ENCODE measurements at regions not wholly inside any gene's neighbourhood (a gene's known extent, or its start where the extent isn't known, plus 50 kb on each side); places are given as distances from the start of the nearest gene placed in this dataset.

DNA sequence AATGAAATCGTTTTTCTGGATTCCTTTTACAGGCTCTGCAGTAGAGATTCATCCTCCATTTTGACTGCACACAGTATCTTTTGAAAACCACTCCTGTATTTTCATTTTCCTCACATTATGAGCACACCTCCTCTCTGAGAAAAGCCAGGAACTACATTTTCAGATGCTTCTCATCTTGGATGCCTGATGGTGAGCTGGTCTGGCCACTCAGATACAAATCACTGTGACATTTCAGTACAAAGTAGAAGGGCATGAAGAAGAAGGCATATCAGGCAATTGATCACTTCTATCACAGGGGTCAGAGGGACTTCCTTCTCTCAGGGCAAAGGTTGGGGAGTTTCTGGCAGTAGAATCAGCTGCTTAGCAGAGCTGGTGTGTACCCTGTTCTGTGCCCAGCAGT lies 192.0 kb upstream of the POM121L12 start:
- TF ChIP-seq, protein P1, sequence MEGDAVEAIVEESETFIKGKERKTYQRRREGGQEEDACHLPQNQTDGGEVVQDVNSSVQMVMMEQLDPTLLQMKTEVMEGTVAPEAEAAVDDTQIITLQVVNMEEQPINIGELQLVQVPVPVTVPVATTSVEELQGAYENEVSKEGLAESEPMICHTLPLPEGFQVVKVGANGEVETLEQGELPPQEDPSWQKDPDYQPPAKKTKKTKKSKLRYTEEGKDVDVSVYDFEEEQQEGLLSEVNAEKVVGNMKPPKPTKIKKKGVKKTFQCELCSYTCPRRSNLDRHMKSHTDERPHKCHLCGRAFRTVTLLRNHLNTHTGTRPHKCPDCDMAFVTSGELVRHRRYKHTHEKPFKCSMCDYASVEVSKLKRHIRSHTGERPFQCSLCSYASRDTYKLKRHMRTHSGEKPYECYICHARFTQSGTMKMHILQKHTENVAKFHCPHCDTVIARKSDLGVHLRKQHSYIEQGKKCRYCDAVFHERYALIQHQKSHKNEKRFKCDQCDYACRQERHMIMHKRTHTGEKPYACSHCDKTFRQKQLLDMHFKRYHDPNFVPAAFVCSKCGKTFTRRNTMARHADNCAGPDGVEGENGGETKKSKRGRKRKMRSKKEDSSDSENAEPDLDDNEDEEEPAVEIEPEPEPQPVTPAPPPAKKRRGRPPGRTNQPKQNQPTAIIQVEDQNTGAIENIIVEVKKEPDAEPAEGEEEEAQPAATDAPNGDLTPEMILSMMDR (IDR thresholded peaks at IDR 0.05): no peak
- no peak for TF ChIP-seq POLR2A (IDR thresholded peaks at IDR 0.05)

All from body of pancreas (tissue), 4 donors.